Thyroid gland (tissue), 4 donors: ENCODE measurements at regions not wholly inside any gene's neighbourhood (a gene's known extent, or its start where the extent isn't known, plus 50 kb on each side); places are given as distances from the start of the nearest gene placed in this dataset.

Experiments used
- POLR2A ChIP-seq, 2 donors: fragments of 450-650 bp; IDR thresholded peaks; one replicate each; pipeline ENCODE4 v1.6.1; 2017; ENCODE audit warnings: antibody characterized with exemption in 2 of 2, mild to moderate bottlenecking in 2 of 2, moderate library complexity in 1 of 2
- TF ChIP-seq, protein P1 (sequence below), 6 experiments: fragments of 200-600 bp in 3 of 6; fragments of 450-650 bp in 3 of 6; sonication (generic) in 3 of 6; IDR thresholded peaks; one replicate each; pipeline ENCODE4 v1.5.1; 2016 to 2019; ENCODE audit warnings: antibody characterized with exemption in 6 of 6, mild to moderate bottlenecking in 2 of 6, inconsistent platforms in 1 of 6, moderate library complexity in 1 of 6

DNA sequence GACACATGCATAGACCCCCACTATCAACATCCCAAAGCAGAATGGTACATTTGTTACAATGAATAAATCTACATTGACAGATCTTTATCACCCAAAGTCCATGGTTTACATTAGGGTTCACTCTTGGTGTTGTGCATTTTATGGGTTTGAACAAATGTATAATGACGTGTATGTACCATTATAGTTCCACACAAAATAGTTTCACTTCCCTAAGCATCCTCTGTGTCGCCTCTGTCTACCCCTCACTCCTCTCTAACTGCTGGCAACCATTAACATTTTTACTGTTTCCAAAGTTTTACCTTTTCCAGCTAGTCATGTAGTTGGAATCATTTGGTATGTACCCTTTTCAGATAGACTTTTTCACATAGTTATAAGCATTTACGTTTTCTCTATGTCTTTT lies 69.5 kb upstream of the LMO3 start:
- no peak for TF ChIP-seq POLR2A (IDR thresholded peaks at IDR 0.05)
- TF ChIP-seq, protein P1, sequence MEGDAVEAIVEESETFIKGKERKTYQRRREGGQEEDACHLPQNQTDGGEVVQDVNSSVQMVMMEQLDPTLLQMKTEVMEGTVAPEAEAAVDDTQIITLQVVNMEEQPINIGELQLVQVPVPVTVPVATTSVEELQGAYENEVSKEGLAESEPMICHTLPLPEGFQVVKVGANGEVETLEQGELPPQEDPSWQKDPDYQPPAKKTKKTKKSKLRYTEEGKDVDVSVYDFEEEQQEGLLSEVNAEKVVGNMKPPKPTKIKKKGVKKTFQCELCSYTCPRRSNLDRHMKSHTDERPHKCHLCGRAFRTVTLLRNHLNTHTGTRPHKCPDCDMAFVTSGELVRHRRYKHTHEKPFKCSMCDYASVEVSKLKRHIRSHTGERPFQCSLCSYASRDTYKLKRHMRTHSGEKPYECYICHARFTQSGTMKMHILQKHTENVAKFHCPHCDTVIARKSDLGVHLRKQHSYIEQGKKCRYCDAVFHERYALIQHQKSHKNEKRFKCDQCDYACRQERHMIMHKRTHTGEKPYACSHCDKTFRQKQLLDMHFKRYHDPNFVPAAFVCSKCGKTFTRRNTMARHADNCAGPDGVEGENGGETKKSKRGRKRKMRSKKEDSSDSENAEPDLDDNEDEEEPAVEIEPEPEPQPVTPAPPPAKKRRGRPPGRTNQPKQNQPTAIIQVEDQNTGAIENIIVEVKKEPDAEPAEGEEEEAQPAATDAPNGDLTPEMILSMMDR (IDR thresholded peaks at IDR 0.05), result no peak
